KOPT-K1 (cell line): ENCODE measurements at regions not wholly inside any gene's neighbourhood (a gene's known extent, or its start where the extent isn't known, plus 50 kb on each side); places are given as distances from the start of the nearest gene placed in this dataset.
A peak's percentile ranks its signal among the peaks of the same experiment; 100 is the strongest.

Source experiments
- H3K27ac ChIP-seq: fragments of 200-600 bp; sonication (generic); 2 replicates; pipeline ENCODE4 v1.5.1; 2016; ENCODE audit warnings: antibody characterized with exemption, mild to moderate bottlenecking, low read depth, low read length; ENCODE audit not compliant: poor library complexity, severe bottlenecking
- H3K36me3 ChIP-seq: fragments of 200-600 bp; sonication (generic); 2 replicates; pipeline ENCODE4 v1.5.1; 2017; ENCODE audit warnings: antibody characterized with exemption, mild to moderate bottlenecking, low read length, moderate library complexity; ENCODE audit not compliant: insufficient read depth
- H3K9me3 ChIP-seq: fragments of 200-600 bp; sonication (generic); 2 replicates; pipeline ENCODE4 v1.5.1; 2017; ENCODE audit warnings: antibody characterized with exemption, low read length, mild to moderate bottlenecking; ENCODE audit not compliant: insufficient read depth, poor library complexity, severe bottlenecking

- Histone ChIP-seq H3K9me3 (no peaks in the 10 kb centered on the region), H3K27ac (peak overlapping the region; percentile 83), H3K36me3 (no peaks in the 10 kb centered on the region)
Observed at GRCh38 chr20:57940376-57940775, 230.6 kb upstream of the PMEPA1 start.

GRCh38 chr20:57939499-57939898 lies 229.7 kb upstream of the PMEPA1 start:
- Histone ChIP-seq H3K9me3 (no peaks in the 10 kb centered on the region), H3K27ac (peak overlapping the region; percentile 83), H3K36me3 (no peaks in the 10 kb centered on the region)

DNA sequence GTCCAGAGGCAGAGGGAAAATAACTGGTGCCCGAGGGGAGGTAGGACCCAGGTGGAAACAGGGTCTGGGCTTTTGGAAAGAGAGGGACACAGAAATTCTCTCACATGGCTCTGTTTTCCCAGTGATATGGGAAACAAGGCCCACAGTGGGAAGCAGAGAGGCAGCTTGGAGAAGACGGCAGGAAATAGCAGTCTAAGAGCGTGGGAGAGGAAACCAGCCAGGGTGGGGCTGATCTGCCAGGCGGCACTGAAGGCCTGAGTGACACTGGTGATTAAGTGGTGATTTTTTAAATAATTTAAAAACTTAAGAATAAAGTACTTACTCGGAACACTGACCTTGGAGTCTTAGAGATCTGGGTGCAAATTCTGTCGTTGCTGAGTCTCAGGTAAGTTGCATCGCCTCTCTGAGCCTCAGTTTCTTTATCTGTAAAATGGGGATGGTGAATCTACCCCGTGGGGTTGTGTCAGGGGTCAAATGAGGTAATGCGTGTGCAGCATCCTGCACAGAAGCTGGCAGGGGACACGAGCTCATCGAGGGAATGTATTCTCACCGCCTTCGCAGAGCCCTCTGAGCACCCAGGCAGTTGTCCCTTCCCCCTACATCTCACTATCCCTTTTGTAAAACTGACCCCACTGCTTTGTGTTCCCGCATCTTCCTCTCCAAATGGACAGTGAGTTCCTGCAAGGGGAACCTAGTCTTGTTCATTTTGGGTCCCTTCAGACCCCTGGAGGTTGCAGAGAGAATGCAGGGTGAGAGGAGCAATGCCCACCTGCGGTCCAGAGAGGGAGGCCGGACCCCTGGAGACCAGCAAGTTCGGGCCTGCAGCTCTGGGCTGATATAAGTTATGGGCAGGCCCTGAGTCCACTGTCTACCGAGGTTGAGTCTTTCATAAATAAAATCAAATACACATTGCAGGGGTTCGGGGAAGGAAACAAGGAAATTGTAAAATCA lies 228.6 kb upstream of the PMEPA1 start:
- Histone ChIP-seq H3K36me3 (no peaks in the 10 kb centered on the region), H3K27ac (peak overlapping the region; percentile 83)

GRCh38 chr20:57936636-57937385 lies 227.0 kb upstream of the PMEPA1 start:
- no peaks in the 10 kb centered on the region for H3K36me3 ChIP-seq
- no peaks in the 10 kb centered on the region for H3K9me3 ChIP-seq
- peak overlapping the region; percentile 97 for H3K27ac ChIP-seq

More for the DNA sequence above, 228.6 kb upstream of the PMEPA1 start:
- H3K9me3 ChIP-seq, result no peaks in the 10 kb centered on the region

DNA sequence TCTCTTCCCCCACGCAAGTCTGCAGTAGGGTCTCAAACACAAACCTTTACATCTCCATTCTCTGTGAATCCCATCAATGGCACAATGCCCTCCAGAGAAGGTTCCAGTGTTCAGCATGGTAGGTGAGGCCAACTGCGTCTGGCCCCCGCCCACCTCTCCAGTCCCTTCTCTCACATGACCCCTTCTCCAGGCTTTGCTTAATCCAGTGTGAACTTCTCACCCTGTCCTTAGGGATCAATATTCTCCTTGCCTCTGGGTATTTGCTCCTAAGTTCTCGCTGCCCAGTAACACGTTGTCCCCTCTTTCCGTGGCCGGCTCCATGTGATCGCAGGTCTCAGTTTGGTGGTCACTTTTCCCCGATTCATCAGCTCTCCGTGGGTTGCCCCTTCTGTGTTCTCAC lies 225.1 kb upstream of the PMEPA1 start:
- Histone ChIP-seq H3K9me3 (no peaks in the 10 kb centered on the region), H3K27ac (peak overlapping the region; percentile 97)

DNA sequence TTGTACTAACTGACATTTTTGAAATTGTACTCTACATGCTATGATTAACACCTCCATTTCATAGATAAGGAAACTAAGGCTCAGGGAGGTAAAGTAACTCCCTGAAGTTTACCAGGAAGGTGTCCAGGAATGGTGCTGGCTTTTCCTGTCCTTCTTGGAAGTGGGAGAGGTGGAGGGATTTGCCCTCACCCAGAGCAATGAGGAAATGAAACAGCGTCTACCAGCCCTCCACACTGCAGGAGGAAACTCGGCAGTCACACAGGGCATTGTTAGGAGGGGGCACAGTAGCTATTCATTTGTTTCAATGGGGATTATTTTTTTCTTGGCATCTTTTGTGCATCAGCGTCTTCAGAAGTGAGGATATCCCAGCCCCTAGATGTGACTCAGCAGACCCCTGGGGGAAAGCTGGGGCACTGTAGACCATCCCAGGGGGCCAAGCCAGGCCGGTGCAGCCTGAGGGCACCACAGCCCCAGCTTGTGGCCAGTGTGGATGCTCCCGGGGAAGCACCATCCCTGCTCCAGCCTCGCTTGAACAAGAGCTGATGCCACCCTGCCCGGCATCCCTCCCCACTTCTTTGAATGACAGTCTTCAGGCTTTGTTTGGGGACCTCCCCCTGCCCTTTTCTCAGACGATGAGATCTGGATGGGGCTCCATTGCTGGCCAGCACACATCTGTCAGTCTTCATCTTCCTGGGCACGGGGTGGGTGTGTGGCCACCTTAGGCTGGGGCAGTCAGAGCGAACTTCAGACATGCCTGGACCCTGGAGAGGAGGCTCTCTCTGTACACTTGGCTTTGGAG lies 224.4 kb upstream of the PMEPA1 start:
- peak overlapping the region; percentile 97 for H3K27ac ChIP-seq
- H3K9me3 ChIP-seq, result peaks cover 2% of the 10 kb centered on the region
- H3K36me3 ChIP-seq, result no peaks in the 10 kb centered on the region

More for the DNA sequence above, 225.1 kb upstream of the PMEPA1 start:
- no peaks in the 10 kb centered on the region for H3K36me3 ChIP-seq

DNA sequence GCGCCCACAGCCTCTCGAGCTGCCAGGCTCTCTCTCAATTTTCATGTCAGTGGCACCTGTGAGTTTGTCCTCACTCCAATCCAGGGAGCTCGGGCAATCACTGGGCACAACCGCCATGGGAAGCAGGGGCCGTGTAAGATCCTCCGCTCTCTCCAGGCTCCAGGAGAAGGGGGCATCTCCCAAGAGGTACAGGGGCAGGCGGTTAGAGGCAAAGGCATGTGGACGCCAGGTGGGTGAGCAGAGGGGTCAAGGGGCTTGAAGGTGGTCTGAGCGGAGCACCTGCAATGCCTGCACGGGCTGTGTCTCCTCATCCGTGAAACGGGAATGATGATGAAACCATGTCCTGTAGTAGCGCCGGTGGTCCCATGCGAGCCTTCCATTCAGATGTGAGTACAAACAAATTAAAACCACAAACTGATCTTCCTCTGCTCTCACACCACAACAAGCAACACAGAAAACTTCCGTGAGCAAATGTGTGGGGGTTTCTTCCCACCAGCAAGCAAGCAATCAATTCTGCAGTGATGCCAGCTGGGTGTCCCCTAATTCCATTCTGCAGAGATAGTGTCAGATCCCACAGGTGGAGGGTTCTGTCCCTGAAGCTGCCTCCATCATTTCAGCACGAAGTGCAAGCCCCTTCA lies 222.5 kb upstream of the PMEPA1 start:
- Histone ChIP-seq H3K36me3 (no peaks in the 10 kb centered on the region), H3K27ac (peak overlapping the region; percentile 97)

DNA sequence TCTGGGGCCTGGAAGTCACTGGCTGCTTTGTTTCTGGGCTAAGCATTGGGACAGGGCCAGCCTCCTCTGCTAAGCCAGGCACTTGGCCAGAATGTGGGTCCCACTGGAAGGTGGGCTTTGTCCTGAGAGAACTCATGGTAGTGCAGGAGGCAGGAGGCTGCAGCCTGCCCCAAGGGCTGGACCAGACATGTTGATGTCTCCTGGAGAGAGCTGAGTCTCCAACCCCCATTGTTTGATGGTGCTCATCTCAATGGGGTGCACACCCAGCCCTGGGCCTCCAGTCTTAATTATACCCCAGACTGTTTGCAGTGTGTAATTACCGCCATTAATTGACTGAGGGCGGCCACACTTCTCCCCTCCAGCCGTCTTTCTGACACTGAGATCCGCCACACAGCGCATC lies 220.5 kb upstream of the PMEPA1 start:
- no peaks in the 10 kb centered on the region for H3K36me3 ChIP-seq
- H3K9me3 ChIP-seq, result peaks cover 24% of the 10 kb centered on the region
- peak overlapping the region; percentile 97 for H3K27ac ChIP-seq

More for the DNA sequence above, 222.5 kb upstream of the PMEPA1 start:
- H3K9me3 ChIP-seq, result peaks cover 6% of the 10 kb centered on the region

GRCh38 chr20:57928181-57928967 lies 218.6 kb upstream of the PMEPA1 start:
- Histone ChIP-seq H3K27ac (no peak overlapping the region), H3K9me3 (peaks cover 27% of the 10 kb centered on the region), H3K36me3 (no peaks in the 10 kb centered on the region)

DNA sequence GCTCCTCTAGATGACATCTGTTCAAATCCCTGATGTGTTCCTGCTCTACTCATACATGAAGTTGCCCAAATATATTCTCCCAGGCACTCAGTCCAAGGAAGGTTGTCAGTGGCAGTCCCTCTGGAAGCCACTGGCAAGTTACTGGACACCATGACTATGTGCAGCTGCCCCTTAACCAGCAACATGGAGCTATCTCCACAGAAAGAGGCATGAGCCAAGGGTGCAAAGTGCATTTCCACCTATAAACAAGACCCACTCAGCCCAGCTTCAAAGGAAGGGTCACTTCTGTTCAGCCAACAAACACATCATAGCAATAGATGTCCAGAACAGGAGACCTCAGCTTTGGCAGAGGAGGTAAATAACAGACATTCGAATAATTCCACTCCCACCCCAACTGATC lies 217.6 kb upstream of the PMEPA1 start:
- Histone ChIP-seq H3K9me3 (peaks cover 27% of the 10 kb centered on the region), H3K36me3 (no peaks in the 10 kb centered on the region), H3K27ac (no peak overlapping the region)

DNA sequence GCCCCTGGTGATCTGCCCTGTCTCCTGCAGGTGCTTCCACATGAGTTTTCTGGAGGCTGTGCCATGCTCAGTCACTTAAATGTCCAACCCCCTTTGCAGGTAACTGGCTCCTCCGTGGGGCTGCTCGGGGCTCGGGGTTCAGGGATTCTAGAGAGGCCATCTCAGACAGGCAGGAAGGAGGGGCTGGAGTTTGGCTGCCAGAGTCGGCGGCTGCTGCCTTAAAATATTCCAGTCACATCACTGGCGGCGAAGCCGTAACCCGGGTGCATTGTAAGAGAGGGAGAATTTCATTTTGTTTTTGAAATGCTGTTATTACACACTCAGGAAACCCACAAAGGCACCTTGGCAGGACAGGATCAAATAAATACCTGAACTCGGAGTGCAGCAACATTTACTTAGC lies 212.9 kb upstream of the PMEPA1 start:
- Histone ChIP-seq H3K27ac (no peak overlapping the region), H3K9me3 (peaks cover 21% of the 10 kb centered on the region)

DNA sequence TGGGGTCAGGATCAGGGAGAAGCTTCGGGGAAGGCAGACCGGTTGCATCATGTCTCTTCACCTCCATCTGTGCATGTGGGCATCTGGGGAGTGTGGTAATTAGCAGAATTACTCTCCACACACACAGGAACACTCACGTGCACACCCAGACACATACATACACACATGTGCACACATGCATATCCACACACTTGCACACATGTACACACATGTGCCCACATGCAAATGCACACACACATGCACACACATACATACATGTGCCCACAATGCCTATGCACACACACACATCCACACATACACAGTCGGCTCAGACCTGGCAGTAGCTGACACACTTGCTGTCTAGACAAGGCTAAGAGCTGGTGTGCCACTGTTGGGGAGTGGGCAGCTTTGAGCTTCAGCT lies 212.3 kb upstream of the PMEPA1 start:
- Histone ChIP-seq H3K27ac (no peak overlapping the region), H3K9me3 (peaks cover 20% of the 10 kb centered on the region), H3K36me3 (no peaks in the 10 kb centered on the region)

More for the DNA sequence above, 212.9 kb upstream of the PMEPA1 start:
- no peaks in the 10 kb centered on the region for H3K36me3 ChIP-seq

DNA sequence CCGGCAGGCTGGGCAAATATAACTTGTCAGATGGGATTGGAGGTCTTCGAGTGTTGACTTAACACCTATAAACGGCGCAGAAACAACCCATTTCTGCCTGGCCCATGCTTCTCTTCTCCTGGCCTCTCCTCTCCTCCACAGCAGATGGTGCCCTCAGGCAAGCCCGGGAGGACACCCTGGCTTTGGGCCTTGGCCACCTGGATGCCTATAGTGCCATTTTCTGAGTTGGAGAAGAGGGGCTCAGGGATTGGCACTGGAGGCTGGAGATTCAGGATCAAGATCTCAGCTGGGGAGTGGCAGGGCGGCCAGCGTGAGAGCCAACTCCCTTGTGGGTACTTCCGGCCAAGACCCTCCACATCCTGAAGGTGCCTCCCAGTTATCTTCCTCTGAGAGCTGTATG lies 211.9 kb upstream of the PMEPA1 start:
- no peak overlapping the region for H3K27ac ChIP-seq
- H3K36me3 ChIP-seq, result no peaks in the 10 kb centered on the region

DNA sequence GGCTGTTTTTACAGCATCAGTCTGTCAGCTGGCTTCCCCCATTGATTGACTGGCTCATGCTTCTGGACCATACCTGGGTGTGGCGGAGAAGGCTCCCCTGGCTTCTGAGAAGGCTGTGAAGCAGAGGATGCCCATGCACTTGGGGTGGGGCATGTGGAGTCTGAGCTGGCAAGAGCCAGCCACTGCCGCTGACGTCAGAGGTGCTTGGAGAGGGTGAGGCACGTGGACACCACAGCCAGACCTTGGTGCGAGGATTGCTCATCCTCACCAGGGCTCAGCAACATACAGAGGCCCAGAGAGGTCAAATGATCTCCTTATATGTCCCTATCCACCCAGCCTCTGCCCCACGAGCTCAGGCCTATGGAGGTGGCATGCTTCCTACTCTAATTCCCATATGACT lies 211.2 kb upstream of the PMEPA1 start:
- H3K9me3 ChIP-seq, result peaks cover 9% of the 10 kb centered on the region
- H3K27ac ChIP-seq, result no peak overlapping the region
- no peaks in the 10 kb centered on the region for H3K36me3 ChIP-seq

More for the DNA sequence above, 211.9 kb upstream of the PMEPA1 start:
- peaks cover 16% of the 10 kb centered on the region for H3K9me3 ChIP-seq
